PC-3 (cell line): ENCODE measurements at regions not wholly inside any gene's neighbourhood (a gene's known extent, or its start where the extent isn't known, plus 50 kb on each side); places are given as distances from the start of the nearest gene placed in this dataset.

ENCODE experiments used
- EZH2 ChIP-seq: fragments of 300-600 bp; sonication (generic); IDR thresholded peaks from one replicate; pipeline ENCODE4 v1.6.1; 2017; ENCODE audit warnings: antibody characterized with exemption, mild to moderate bottlenecking, low read length; ENCODE audit not compliant: unreplicated experiment
- EZH2phosphoT487 ChIP-seq: fragments of 300-600 bp; sonication (generic); IDR thresholded peaks from 2 replicates; pipeline ENCODE4 v1.6.1; 2018; ENCODE audit warnings: mild to moderate bottlenecking, antibody characterized with exemption, low read length, borderline replicate concordance
- TF ChIP-seq, protein P1 (sequence below): fragments of 300-600 bp; sonication (generic); conservative IDR thresholded peaks from 2 replicates; pipeline ENCODE4 v1.5.1; 2017; ENCODE audit warnings: antibody characterized with exemption, low read depth, mild to moderate bottlenecking, low read length

DNA sequence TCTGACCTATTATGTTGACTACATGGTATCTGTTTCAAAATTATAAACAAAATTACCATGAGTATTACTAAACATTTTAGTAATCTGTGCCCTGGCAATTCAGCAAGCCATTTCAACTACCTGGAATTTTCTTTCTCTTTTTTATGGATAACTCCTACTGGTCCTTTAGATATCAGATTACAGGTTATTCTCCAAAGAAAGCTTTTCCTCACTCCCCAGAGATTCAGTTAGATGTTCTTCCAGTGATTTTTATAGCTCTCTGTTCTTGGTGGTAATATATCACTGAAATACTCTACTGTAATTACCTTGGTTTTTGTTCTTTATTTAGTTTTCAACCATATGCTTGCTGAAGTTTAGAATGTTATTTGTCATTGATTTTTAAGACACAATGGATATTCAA is 930.2 kb upstream of the FOXG1 start:
- no peak for TF ChIP-seq EZH2phosphoT487
- TF ChIP-seq, protein P1, sequence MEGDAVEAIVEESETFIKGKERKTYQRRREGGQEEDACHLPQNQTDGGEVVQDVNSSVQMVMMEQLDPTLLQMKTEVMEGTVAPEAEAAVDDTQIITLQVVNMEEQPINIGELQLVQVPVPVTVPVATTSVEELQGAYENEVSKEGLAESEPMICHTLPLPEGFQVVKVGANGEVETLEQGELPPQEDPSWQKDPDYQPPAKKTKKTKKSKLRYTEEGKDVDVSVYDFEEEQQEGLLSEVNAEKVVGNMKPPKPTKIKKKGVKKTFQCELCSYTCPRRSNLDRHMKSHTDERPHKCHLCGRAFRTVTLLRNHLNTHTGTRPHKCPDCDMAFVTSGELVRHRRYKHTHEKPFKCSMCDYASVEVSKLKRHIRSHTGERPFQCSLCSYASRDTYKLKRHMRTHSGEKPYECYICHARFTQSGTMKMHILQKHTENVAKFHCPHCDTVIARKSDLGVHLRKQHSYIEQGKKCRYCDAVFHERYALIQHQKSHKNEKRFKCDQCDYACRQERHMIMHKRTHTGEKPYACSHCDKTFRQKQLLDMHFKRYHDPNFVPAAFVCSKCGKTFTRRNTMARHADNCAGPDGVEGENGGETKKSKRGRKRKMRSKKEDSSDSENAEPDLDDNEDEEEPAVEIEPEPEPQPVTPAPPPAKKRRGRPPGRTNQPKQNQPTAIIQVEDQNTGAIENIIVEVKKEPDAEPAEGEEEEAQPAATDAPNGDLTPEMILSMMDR: no peak
- no peak for TF ChIP-seq EZH2
